ENCODE measurements at regions not wholly inside any gene's neighbourhood (a gene's known extent, or its start where the extent isn't known, plus 50 kb on each side); places are given as distances from the start of the nearest gene placed in this dataset.
"Not testable (repeated sequence)": the region's sequence is repeated elsewhere in the genome, so short reads cannot be mapped to it uniquely, and the experiment has no call there.

DNA sequence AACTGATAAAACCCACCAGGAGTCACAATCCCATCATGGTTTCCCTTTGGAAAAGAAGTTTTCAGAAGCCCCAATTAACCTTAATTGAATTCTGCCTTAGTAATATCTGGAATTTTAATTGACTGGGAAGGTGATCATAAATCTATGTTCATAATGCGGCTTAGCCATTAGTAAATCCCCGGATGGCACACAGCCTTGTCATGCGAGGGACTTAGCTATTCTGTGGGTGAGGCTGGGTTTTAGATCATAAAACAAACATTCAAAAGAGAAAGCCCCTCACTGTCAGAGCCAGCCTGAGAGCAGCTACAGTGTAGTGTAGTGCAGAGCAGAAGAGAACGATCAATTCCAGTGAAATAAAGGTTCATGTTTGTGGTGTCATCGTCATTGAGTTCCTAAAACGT, 124.0 kb upstream of the NOCT start:
- DNase-seq (ENCODE audit: low spot score): no peak

GRCh38 chr4:138890891-138891570, 124.5 kb upstream of the NOCT start:
- no peak for DNase-seq (ENCODE audit: low spot score)

DNA sequence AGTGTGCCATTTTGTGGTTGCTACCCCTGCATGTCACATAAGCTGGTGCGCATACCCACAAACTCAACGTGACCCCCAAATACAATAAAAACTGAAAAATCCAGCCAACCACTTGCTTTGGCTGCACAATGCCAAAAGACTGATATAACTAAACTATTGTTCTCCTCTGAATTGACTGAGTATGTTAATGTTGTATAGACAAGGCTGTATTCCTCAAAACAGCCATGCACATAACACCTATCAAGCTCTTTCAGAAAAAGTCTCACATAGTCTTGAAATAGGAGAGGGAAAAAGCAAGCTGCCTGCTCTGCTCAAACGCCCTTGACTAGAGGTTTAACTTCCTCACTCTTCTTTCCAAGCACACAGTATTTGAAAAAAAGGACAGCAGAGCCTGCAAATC, 126.4 kb upstream of the NOCT start:
- no peak for DNase-seq (ENCODE audit: low spot score)

DNA sequence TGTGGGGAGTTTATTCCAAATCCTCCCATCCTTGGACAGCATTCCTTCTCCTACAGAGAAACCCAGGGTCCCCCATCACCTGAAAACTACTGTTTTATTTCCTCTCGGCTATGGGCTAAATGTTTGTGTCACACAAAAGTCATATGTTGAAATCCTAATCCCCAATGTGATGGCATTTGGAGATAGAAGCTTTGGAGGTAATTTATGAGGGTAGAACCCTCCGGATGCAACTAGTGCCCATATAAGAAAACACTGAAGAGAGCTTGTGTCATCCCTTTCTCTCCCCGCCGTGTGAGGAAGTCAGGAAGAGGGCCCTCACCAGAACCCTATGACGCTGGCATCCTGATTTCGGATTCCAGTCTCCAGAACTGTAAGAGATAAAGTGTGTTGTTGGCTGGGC, 127.8 kb upstream of the NOCT start:
- no peak for DNase-seq (ENCODE audit: low spot score)

DNA sequence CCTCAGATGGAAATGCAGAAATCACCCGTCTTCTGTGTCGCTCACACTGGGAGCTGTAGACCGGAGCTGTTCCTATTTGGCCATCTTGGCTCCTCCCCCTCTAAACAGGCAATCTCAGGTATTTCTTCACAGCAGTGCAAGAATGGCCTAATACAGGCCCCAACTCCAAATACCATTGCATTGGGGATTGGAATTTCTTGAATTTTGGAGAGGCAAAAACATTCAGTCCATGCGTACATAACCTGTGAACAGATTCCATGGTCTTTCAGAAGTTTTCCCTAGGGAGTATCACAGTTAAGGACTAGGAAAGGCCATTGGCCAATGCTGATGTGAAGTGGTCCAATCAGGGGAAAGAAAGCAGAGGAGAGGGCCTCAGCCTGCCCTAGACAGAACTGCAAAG, 128.2 kb upstream of the NOCT start:
- DNase-seq (ENCODE audit: low spot score): no peak

DNA sequence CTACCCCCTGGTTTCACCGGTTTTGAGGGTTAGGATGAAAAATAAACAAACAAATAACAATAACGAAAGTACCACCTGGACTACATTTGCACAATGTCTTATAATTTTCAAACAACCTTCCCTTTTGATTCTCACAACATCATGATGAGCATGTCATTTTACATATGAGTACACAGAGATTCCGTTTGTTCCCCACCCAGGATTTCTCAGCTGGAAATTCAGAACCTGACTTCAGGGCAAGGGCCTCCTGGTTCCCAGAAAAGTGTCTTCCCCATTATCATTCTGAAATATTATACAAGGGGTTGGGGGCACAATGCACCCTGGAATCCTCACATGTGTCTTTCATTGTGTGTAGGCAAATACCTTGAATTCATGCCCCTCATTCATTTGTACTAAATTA, 135.8 kb upstream of the NOCT start:
- no peak for DNase-seq (ENCODE audit: low spot score)

DNA sequence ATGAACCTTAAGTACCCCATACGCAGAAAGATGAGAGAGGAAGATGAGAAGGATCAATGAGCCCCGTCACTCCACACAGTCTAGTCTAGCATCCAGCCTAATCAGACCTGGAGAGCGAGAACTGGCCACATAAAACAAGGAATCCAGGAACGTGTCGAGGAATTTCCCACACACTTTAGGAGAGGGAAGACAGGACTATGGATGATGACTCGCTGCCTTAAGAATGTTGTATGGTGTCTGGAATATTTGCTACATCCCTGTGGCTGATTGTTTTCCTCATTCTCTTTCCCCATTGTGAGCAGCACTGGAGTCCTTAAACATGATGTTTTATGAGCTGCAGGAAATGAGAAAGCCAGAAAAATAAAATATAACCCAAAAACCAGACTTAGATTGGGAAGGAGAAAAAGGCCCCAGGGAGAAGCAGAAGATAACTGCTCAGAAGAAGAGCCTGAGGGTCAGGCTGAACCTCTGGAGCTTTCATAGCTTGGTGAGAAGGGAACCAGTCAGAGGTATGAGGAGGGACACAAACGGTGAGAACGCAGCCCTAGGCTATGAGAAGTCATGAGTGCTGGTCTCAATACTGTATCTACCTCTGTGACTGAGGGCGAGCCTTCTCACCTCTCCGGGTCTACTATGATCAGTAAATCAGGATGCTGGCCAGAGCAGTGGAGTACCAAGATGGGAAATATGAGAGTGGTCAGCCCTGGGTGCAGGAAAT, 139.5 kb upstream of the NOCT start:
- DNase-seq (ENCODE audit: low spot score): no peak

DNA sequence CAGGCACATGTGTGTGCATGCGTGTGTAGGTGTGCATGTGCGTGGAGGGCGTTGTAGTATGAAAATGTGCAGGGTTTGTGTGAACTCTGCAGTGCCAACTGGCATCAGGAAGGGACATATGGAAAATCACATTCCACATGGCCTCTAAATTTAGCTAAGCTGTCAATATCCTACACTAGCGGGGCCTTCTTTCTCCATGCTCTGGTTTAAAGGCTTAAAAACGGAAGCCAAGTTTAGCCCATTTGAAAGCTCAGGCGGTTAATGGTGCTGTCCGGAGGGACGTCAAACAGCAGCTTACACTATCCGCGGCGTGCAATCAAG, 144.1 kb upstream of the NOCT start:
- no peak for DNase-seq (ENCODE audit: low spot score)

- peak; percentile 79 for DNase-seq (ENCODE audit: low spot score)
Observed at GRCh38 chr4:138870737-138871554, 144.6 kb upstream of the NOCT start.

DNA sequence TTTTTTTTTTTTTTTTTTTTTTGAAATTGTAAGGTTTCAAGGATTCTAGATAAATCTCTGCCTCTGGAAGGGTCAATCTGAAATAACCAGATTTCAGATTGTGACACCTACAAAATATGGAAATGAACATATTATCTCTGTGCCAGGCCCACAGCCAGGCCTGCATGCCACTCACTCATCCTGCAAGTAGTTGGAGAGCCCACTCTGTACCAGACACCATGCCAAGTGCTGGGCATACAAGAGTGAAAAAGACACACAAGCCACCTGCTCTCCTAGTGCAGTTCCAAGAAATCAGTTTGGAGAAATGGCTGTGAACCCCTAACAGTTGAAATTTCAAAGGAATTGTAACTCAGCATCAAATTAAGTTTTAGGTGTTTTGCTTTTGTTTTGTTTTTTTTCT, 145.9 kb upstream of the NOCT start:
- DNase-seq (ENCODE audit: low spot score): no peak

- no peak for DNase-seq (ENCODE audit: low spot score)
Observed at GRCh38 chr4:138869165-138869564, 146.4 kb upstream of the NOCT start.

DNA sequence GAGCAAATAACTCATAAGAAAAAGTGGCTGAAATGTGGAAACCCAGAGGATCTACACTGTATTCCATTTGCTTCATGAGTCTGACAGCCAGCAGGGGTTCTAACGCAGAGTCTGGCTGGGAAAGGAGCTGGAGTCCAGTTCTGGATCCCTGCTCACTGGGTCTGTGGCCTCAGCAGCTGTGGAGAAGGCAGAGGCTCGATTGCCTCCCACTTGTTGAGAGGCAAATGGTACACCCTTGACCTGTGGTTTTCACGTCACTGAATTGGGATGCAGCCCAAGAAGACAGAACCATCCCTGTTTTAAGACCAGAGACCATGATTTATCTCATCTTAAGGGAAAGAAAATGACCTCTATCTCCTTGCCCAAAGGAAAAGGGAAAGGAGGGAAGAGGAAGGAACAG, 147.0 kb upstream of the NOCT start:
- no peak for DNase-seq (ENCODE audit: low spot score)

DNA sequence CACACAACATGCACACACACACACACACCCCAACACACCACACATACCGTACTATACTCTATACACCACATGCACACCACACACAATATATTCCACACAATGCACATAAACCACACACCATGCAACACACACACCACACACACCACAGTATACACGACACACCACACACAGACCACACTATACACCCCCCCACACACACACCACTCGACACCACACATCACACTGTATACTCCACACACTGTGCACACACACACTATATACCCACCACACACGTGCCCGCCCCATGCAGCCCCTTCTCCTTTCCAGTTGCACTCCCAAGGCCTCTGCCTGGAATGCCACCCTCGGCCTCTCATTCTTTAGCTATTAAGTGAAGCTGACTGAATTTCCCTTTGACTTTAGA, 148.2 kb upstream of the NOCT start:
- DNase-seq (ENCODE audit: low spot score): no peak

DNA sequence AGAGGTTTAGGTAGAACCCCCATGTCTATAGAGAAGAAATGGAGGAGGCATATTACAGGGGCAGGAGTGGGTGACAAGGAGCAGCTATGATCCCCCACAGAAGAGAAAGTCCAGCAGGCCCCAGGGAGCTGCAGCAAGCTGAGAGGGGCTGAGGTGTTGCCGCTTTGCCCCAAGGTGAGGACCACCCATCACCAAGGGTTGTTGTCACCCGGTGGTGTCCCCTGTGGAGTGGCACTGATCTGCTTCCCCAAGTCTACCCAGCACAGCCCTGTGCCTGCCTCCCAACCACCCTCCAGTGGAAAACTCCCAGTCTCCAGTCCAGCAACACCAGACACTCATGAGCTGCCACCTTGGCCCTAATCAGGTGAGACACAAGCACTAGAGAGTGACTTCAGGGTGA, 149.3 kb upstream of the NOCT start:
- DNase-seq (ENCODE audit: low spot score): no peak

DNA sequence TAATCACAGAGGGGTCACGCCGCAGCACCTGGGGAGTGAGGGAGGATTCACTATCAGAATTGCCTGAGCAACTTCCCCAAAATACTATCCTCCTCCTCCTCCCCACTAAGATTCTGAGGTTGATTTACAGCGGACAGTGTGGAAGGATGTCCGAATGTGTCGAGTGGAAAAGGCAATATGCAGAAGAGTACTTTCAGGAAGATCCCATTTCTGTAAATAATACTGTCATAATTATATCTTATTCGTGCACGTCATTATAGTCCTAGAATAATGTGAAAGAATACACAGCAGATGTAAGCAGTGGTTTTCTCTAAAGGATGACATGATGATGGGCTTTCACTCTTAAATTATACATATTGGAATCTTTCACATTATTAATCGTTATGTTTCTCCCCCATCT, 149.8 kb upstream of the NOCT start:
- DNase-seq (ENCODE audit: low spot score): no peak

DNA sequence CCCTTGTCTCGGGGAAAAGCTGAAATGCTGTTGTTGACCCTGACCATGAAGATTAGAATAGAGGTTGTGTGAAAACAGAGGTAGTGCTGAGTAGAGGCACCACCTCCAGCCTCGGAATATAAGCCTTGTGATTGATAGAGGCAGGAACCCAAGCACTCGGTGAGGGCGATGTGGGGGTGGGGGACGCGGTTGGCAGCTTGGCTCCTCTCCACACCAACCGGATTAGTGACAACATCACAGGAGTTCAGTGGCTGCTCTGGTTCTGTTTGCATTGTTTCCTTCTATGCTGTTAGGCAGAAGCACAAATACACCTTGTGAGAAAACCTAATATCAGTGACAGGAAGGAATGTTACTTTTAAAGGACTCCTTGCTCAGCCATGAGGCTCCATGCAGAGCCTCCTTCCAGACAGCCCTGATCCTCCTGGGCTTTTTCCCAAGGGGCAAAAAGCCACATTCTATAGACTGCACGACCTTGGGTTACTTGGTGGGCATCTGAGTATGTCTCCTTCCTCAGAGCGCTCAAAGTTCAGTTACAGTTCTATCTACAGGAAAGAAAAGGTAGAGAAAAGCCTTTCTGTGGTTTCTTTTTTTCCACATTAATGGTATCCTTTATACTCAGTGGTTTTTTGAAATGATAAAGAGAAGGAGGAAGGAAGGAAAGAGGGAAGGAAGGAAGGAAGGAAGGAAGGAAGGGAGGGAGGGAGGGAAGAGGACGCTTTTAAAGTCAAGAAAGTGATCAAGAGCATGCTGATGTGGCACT, 150.4 kb upstream of the NOCT start:
- DNase-seq (ENCODE audit: low spot score): no peak

DNA sequence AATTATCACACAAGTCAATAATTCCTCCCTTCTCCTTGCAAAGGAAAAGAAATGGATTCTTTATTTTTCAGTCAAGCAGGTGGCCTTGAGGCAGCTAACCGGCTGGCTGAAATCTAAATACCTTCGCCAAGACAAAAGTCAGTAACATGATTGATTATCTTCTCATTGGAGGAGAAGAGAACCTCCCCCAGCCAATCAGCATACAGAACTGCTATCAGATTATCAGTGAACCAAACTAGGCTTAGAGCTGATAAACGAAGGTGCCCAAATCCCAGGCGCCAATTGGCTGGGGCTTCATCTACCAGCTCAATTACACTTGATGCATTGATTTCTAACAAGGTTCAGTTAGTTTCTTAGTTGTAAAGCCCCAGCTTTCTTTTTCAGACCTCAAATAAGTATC, 152.4 kb upstream of the NOCT start:
- no peak for DNase-seq (ENCODE audit: low spot score)

GRCh38 chr4:138861135-138861534, 154.4 kb upstream of the NOCT start:
- no peak for DNase-seq (ENCODE audit: low spot score)

GRCh38 chr4:138860357-138860756, 155.2 kb upstream of the NOCT start:
- DNase-seq (ENCODE audit: low spot score): not testable (repeated sequence)

DNA sequence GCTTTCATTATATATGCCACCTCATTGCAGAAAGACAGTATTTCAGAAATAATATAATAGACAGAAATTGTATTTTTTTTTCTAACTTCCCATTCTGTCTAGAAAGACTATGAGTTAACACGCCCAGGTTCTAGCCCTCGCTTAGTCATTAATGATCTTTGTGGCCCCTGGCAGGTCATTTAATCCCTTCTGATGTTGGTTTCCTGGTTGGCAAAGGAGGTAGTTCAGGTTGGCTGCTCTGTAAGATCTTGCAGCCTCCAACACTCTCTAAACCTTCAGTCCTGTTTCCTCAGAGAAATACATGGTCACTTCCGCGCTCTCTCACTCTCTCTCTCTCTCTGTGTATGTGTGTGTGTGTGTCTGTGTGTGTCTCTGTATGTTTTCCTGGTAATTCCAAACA, 156.3 kb upstream of the NOCT start:
- DNase-seq (ENCODE audit: low spot score): no peak

GRCh38 chr4:138858419-138858818, 157.2 kb upstream of the NOCT start:
- no peak for DNase-seq (ENCODE audit: low spot score)

- no peak for DNase-seq (ENCODE audit: low spot score)
Observed at GRCh38 chr4:138857416-138857815, 158.2 kb upstream of the NOCT start.

GRCh38 chr4:138852681-138853080, 162.9 kb upstream of the NOCT start:
- no peak for DNase-seq (ENCODE audit: low spot score)
